ENCODE measurements at regions not wholly inside any gene's neighbourhood (a gene's known extent, or its start where the extent isn't known, plus 50 kb on each side); places are given as distances from the start of the nearest gene placed in this dataset.

GRCh38 chr3:102619361-102619760, 184.5 kb downstream of the ZPLD1 start:
- intact Hi-C loops (cut with DNase I) = no loop called here
- no peak for DNase-seq
- H3K9me3 ChIP-seq = no peaks in the 10 kb centered on the region
- ATAC-seq = no peak
- no peak for TF ChIP-seq CTCF (IDR thresholded peaks at IDR 0.05)
- H3K4me3 ChIP-seq = no peak overlapping the region
- no peaks in the 10 kb centered on the region for H3K36me3 ChIP-seq (ENCODE audit: insufficient read depth in 1 of 2, low read depth in 1 of 2)
- H3K27ac ChIP-seq = no peak overlapping the region
- 91 to 94% (median 93%) methylated on average over 1 of the region's 1 CpG for WGBS, 3 donors
- no peaks in the 10 kb centered on the region for H3K4me1 ChIP-seq
- no peaks in the 10 kb centered on the region for H3K27me3 ChIP-seq (ENCODE audit: insufficient read depth in 3 of 3, low read length in 2 of 3)

DNA sequence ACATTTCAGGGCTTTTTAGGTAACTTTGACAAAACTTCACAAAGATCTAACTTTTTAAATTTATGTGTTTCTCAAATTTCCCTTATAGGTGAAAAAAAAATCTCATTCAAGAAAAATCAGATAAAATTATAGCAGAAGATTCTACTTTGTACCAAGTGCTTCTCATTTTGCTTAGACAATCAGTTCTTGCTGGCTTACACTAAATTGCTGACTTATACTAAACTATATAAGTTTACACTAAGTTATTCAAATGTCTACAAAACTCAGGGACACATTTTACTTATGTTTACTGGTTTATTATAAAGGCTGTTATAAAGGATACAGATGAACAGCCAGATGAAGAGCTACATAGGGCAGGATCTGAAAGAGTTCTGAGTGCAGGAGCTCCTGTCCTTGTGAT, 195.1 kb downstream of the ZPLD1 start:
- DNase-seq (no peak), ATAC-seq (no peak)
- Histone ChIP-seq H3K27ac (no peak overlapping the region), H3K9me3 (no peaks in the 10 kb centered on the region), H3K36me3 (ENCODE audit: insufficient read depth in 1 of 2, low read depth in 1 of 2) (no peaks in the 10 kb centered on the region), H3K4me3 (no peak overlapping the region), H3K4me1 (no peaks in the 10 kb centered on the region), H3K27me3 (ENCODE audit: insufficient read depth in 3 of 3, low read length in 2 of 3) (no peaks in the 10 kb centered on the region)
- TF ChIP-seq CTCF (IDR thresholded peaks at IDR 0.05) = no peak
- intact Hi-C loops (cut with DNase I) = no loop called here

DNA sequence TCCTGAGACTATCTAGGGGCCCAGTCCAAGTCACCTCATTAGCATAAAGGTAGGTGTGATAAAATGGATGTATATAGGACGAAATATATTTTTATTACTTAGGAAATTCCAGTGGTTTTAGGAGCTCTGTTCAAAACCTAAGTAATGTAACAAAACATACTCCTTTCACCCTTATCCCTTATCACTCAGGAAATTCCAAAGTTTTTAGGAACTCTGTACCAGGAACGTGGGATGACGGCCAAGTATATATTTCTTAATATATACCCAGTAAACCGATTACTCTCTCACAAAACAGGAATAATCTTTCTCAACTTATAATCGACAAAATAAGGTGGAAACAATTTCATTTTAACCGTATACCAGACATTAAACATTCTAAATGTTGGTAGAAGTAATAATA, 195.7 kb downstream of the ZPLD1 start:
- ATAC-seq (no peak), DNase-seq (no peak)
- Histone ChIP-seq H3K9me3 (no peaks in the 10 kb centered on the region), H3K27me3 (ENCODE audit: insufficient read depth in 3 of 3, low read length in 2 of 3) (no peaks in the 10 kb centered on the region), H3K4me3 (no peak overlapping the region), H3K4me1 (no peaks in the 10 kb centered on the region), H3K27ac (no peak overlapping the region), H3K36me3 (ENCODE audit: insufficient read depth in 1 of 2, low read depth in 1 of 2) (no peaks in the 10 kb centered on the region)
- intact Hi-C loops (cut with DNase I) = no loop called here
- TF ChIP-seq CTCF (IDR thresholded peaks at IDR 0.05) = no peak
- 75 to 80% (median 79%) methylated on average over 6 of the region's 6 CpGs for WGBS, 3 donors

DNA sequence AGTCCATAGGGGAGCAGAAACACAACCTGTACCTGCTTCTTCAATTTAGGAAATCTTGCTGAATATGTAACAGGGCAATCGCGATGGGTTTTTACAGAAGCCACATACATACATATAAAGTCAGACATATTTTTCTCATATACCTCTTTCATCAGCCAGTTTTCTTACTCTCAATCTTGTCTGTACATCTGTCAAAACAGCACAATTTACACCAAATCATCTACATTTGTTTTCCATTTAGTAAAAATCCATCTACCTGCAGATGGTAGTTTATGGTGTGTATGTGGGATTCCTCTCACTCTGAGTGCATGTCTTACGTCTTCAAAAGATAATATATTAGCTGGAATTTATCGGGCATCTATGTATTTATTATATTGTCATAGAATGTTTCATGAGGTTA, 208.7 kb downstream of the ZPLD1 start:
- ATAC-seq = no peak
- no peaks in the 10 kb centered on the region for H3K4me1 ChIP-seq
- H3K36me3 ChIP-seq (ENCODE audit: insufficient read depth in 1 of 2, low read depth in 1 of 2) = no peaks in the 10 kb centered on the region
- WGBS, 3 donors = 90 to 93% (median 90%) methylated on average over 4 of the region's 4 CpGs
- no peaks in the 10 kb centered on the region for H3K9me3 ChIP-seq
- TF ChIP-seq CTCF (IDR thresholded peaks at IDR 0.05) = no peak
- no peaks in the 10 kb centered on the region for H3K27me3 ChIP-seq (ENCODE audit: insufficient read depth in 3 of 3, low read length in 2 of 3)
- no peak for DNase-seq
- intact Hi-C loops (cut with DNase I) = no loop called here
- no peak overlapping the region for H3K4me3 ChIP-seq
- no peak overlapping the region for H3K27ac ChIP-seq

GRCh38 chr3:102646557-102646956, 211.7 kb downstream of the ZPLD1 start:
- Histone ChIP-seq H3K4me1 (no peaks in the 10 kb centered on the region), H3K4me3 (no peak overlapping the region), H3K27me3 (ENCODE audit: insufficient read depth in 3 of 3, low read length in 2 of 3) (no peaks in the 10 kb centered on the region), H3K27ac (no peak overlapping the region), H3K36me3 (ENCODE audit: insufficient read depth in 1 of 2, low read depth in 1 of 2) (no peaks in the 10 kb centered on the region), H3K9me3 (no peaks in the 10 kb centered on the region)
- no peak for TF ChIP-seq CTCF (IDR thresholded peaks at IDR 0.05)
- intact Hi-C loops (cut with DNase I) = no loop called here
- ATAC-seq (no peak), DNase-seq (no peak)
- 92 to 95% (median 94%) methylated on average over 2 of the region's 2 CpGs for WGBS, 3 donors

Measured in psoas muscle (tissue), 7 donors.